ENCODE measurements at regions not wholly inside any gene's neighbourhood (a gene's known extent, or its start where the extent isn't known, plus 50 kb on each side); places are given as distances from the start of the nearest gene placed in this dataset.

GRCh38 chr15:70276401-70276800 is 178.7 kb upstream of the TLE3 start:
- Histone ChIP-seq H3K27me3 (ENCODE audit: control insufficient read depth, insufficient read depth, low read length) (no peaks in the 10 kb centered on the region), H3K36me3 (ENCODE audit: control insufficient read depth, insufficient read depth, low read length) (no peaks in the 10 kb centered on the region), H3K9me3 (ENCODE audit: control insufficient read depth, insufficient read depth, low read length) (no peaks in the 10 kb centered on the region), H3K27ac (ENCODE audit: low read depth, low read length) (no peak overlapping the region), H3K4me1 (ENCODE audit: control insufficient read depth, insufficient read depth, low read length) (peaks cover 6% of the 10 kb centered on the region), H3K9ac (ENCODE audit: low read depth, low read length) (no peak overlapping the region), H3K4me3 (ENCODE audit: low read depth, low read length) (no peak overlapping the region)

GRCh38 chr15:70275461-70276138 is 177.9 kb upstream of the TLE3 start:
- Histone ChIP-seq H3K9ac (ENCODE audit: low read depth, low read length) (no peak overlapping the region), H3K9me3 (ENCODE audit: control insufficient read depth, insufficient read depth, low read length) (no peaks in the 10 kb centered on the region), H3K4me1 (ENCODE audit: control insufficient read depth, insufficient read depth, low read length) (peaks cover 11% of the 10 kb centered on the region), H3K27ac (ENCODE audit: low read depth, low read length) (no peak overlapping the region), H3K36me3 (ENCODE audit: control insufficient read depth, insufficient read depth, low read length) (no peaks in the 10 kb centered on the region), H3K4me3 (ENCODE audit: low read depth, low read length) (no peak overlapping the region), H3K27me3 (ENCODE audit: control insufficient read depth, insufficient read depth, low read length) (no peaks in the 10 kb centered on the region)

- H3K36me3 ChIP-seq (ENCODE audit: control insufficient read depth, insufficient read depth, low read length): no peaks in the 10 kb centered on the region
- no peak overlapping the region for H3K4me3 ChIP-seq (ENCODE audit: low read depth, low read length)
- no peaks in the 10 kb centered on the region for H3K9me3 ChIP-seq (ENCODE audit: control insufficient read depth, insufficient read depth, low read length)
- H3K27ac ChIP-seq (ENCODE audit: low read depth, low read length): no peak overlapping the region
- peaks cover 11% of the 10 kb centered on the region for H3K4me1 ChIP-seq (ENCODE audit: control insufficient read depth, insufficient read depth, low read length)
- H3K9ac ChIP-seq (ENCODE audit: low read depth, low read length): no peak overlapping the region
- H3K27me3 ChIP-seq (ENCODE audit: control insufficient read depth, insufficient read depth, low read length): no peaks in the 10 kb centered on the region
Observed at GRCh38 chr15:70274908-70275307, 177.2 kb upstream of the TLE3 start.

GRCh38 chr15:70274255-70274880 is 176.7 kb upstream of the TLE3 start:
- Histone ChIP-seq H3K36me3 (ENCODE audit: control insufficient read depth, insufficient read depth, low read length) (no peaks in the 10 kb centered on the region), H3K9me3 (ENCODE audit: control insufficient read depth, insufficient read depth, low read length) (no peaks in the 10 kb centered on the region), H3K4me3 (ENCODE audit: low read depth, low read length) (no peak overlapping the region)

GRCh38 chr15:70273808-70274207 is 176.1 kb upstream of the TLE3 start:
- Histone ChIP-seq H3K4me1 (ENCODE audit: control insufficient read depth, insufficient read depth, low read length) (peaks cover 11% of the 10 kb centered on the region), H3K4me3 (ENCODE audit: low read depth, low read length) (no peak overlapping the region), H3K27ac (ENCODE audit: low read depth, low read length) (no peak overlapping the region), H3K9me3 (ENCODE audit: control insufficient read depth, insufficient read depth, low read length) (no peaks in the 10 kb centered on the region), H3K36me3 (ENCODE audit: control insufficient read depth, insufficient read depth, low read length) (no peaks in the 10 kb centered on the region), H3K27me3 (ENCODE audit: control insufficient read depth, insufficient read depth, low read length) (no peaks in the 10 kb centered on the region), H3K9ac (ENCODE audit: low read depth, low read length) (no peak overlapping the region)

More at GRCh38 chr15:70274255-70274880, 176.7 kb upstream of the TLE3 start:
- Histone ChIP-seq H3K27ac (ENCODE audit: low read depth, low read length) (no peak overlapping the region), H3K27me3 (ENCODE audit: control insufficient read depth, insufficient read depth, low read length) (no peaks in the 10 kb centered on the region), H3K4me1 (ENCODE audit: control insufficient read depth, insufficient read depth, low read length) (peaks cover 11% of the 10 kb centered on the region), H3K9ac (ENCODE audit: low read depth, low read length) (no peak overlapping the region)

- peaks cover 11% of the 10 kb centered on the region for H3K4me1 ChIP-seq (ENCODE audit: control insufficient read depth, insufficient read depth, low read length)
- H3K9me3 ChIP-seq (ENCODE audit: control insufficient read depth, insufficient read depth, low read length): no peaks in the 10 kb centered on the region
- H3K9ac ChIP-seq (ENCODE audit: low read depth, low read length): no peak overlapping the region
- H3K36me3 ChIP-seq (ENCODE audit: control insufficient read depth, insufficient read depth, low read length): no peaks in the 10 kb centered on the region
- H3K27ac ChIP-seq (ENCODE audit: low read depth, low read length): no peak overlapping the region
- no peak overlapping the region for H3K4me3 ChIP-seq (ENCODE audit: low read depth, low read length)
- no peaks in the 10 kb centered on the region for H3K27me3 ChIP-seq (ENCODE audit: control insufficient read depth, insufficient read depth, low read length)
Observed at GRCh38 chr15:70272565-70273355, 175.0 kb upstream of the TLE3 start.

GRCh38 chr15:70271422-70272088 is 173.8 kb upstream of the TLE3 start:
- peak overlapping the region; percentile 49 for H3K27ac ChIP-seq (ENCODE audit: low read depth, low read length)
- H3K36me3 ChIP-seq (ENCODE audit: control insufficient read depth, insufficient read depth, low read length): no peaks in the 10 kb centered on the region
- H3K9ac ChIP-seq (ENCODE audit: low read depth, low read length): no peak overlapping the region
- peaks cover 11% of the 10 kb centered on the region for H3K4me1 ChIP-seq (ENCODE audit: control insufficient read depth, insufficient read depth, low read length)
- H3K9me3 ChIP-seq (ENCODE audit: control insufficient read depth, insufficient read depth, low read length): no peaks in the 10 kb centered on the region
- H3K4me3 ChIP-seq (ENCODE audit: low read depth, low read length): no peak overlapping the region
- H3K27me3 ChIP-seq (ENCODE audit: control insufficient read depth, insufficient read depth, low read length): no peaks in the 10 kb centered on the region

- Histone ChIP-seq H3K4me1 (ENCODE audit: control insufficient read depth, insufficient read depth, low read length) (peaks cover 11% of the 10 kb centered on the region), H3K36me3 (ENCODE audit: control insufficient read depth, insufficient read depth, low read length) (no peaks in the 10 kb centered on the region), H3K9ac (ENCODE audit: low read depth, low read length) (no peak overlapping the region), H3K9me3 (ENCODE audit: control insufficient read depth, insufficient read depth, low read length) (no peaks in the 10 kb centered on the region), H3K4me3 (ENCODE audit: low read depth, low read length) (no peak overlapping the region), H3K27ac (ENCODE audit: low read depth, low read length) (peak overlapping the region; percentile 49), H3K27me3 (ENCODE audit: control insufficient read depth, insufficient read depth, low read length) (no peaks in the 10 kb centered on the region)
Observed at GRCh38 chr15:70270752-70271111, 173.0 kb upstream of the TLE3 start.

GRCh38 chr15:70269991-70270751 is 172.5 kb upstream of the TLE3 start:
- Histone ChIP-seq H3K27me3 (ENCODE audit: control insufficient read depth, insufficient read depth, low read length) (no peaks in the 10 kb centered on the region), H3K4me3 (ENCODE audit: low read depth, low read length) (no peak overlapping the region), H3K27ac (ENCODE audit: low read depth, low read length) (no peak overlapping the region), H3K36me3 (ENCODE audit: control insufficient read depth, insufficient read depth, low read length) (no peaks in the 10 kb centered on the region), H3K9me3 (ENCODE audit: control insufficient read depth, insufficient read depth, low read length) (no peaks in the 10 kb centered on the region), H3K9ac (ENCODE audit: low read depth, low read length) (no peak overlapping the region), H3K4me1 (ENCODE audit: control insufficient read depth, insufficient read depth, low read length) (peaks cover 11% of the 10 kb centered on the region)

GRCh38 chr15:70269311-70269911 is 171.7 kb upstream of the TLE3 start:
- H3K27ac ChIP-seq (ENCODE audit: low read depth, low read length): no peak overlapping the region
- no peaks in the 10 kb centered on the region for H3K36me3 ChIP-seq (ENCODE audit: control insufficient read depth, insufficient read depth, low read length)
- H3K27me3 ChIP-seq (ENCODE audit: control insufficient read depth, insufficient read depth, low read length): no peaks in the 10 kb centered on the region
- H3K4me1 ChIP-seq (ENCODE audit: control insufficient read depth, insufficient read depth, low read length): peaks cover 11% of the 10 kb centered on the region
- H3K9ac ChIP-seq (ENCODE audit: low read depth, low read length): no peak overlapping the region
- H3K9me3 ChIP-seq (ENCODE audit: control insufficient read depth, insufficient read depth, low read length): no peaks in the 10 kb centered on the region
- H3K4me3 ChIP-seq (ENCODE audit: low read depth, low read length): no peak overlapping the region

All from HUES48 (cell line).